ENCODE measurements at regions not wholly inside any gene's neighbourhood (a gene's known extent, or its start where the extent isn't known, plus 50 kb on each side); places are given as distances from the start of the nearest gene placed in this dataset.

DNA sequence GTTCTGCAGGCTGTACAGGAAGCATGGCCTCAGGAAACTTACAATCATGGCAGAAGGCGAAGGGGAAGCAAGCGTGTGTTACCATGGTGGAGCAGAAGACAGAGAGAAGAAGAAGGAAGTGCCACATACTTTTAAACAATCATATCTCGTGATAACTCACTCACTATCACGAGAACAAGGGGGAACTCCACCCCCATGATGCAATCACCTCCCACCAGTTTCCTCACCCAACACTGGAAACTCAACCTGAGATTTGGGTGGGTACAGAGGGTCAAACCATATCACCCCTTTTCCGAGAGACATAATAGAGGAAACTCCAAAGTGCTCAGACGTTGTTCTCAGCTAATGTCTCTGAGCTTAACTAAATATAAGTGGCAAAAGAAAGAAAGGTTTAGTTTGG, 186.3 kb upstream of the MME start:
- TF ChIP-seq, protein P1, sequence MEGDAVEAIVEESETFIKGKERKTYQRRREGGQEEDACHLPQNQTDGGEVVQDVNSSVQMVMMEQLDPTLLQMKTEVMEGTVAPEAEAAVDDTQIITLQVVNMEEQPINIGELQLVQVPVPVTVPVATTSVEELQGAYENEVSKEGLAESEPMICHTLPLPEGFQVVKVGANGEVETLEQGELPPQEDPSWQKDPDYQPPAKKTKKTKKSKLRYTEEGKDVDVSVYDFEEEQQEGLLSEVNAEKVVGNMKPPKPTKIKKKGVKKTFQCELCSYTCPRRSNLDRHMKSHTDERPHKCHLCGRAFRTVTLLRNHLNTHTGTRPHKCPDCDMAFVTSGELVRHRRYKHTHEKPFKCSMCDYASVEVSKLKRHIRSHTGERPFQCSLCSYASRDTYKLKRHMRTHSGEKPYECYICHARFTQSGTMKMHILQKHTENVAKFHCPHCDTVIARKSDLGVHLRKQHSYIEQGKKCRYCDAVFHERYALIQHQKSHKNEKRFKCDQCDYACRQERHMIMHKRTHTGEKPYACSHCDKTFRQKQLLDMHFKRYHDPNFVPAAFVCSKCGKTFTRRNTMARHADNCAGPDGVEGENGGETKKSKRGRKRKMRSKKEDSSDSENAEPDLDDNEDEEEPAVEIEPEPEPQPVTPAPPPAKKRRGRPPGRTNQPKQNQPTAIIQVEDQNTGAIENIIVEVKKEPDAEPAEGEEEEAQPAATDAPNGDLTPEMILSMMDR (conservative IDR thresholded peaks at IDR 0.05), result no peak
- no peak for TF ChIP-seq EZH2 (IDR thresholded peaks at IDR 0.05; ENCODE audit: low read depth)

Measured in PC-9 (cell line).